Heart right ventricle (tissue), 16 donors: ENCODE measurements at regions not wholly inside any gene's neighbourhood (a gene's known extent, or its start where the extent isn't known, plus 50 kb on each side); places are given as distances from the start of the nearest gene placed in this dataset.
"Not testable (repeated sequence)": the region's sequence is repeated elsewhere in the genome, so short reads cannot be mapped to it uniquely, and the experiment has no call there.

Experiments used
- ATAC-seq, 8 donors: fragments of 200-7000 bp; cut with Tn5 transposase; one replicate each; pipeline ENCODE4 v1.9.1; 2020; ENCODE audit warnings: mild to moderate bottlenecking in 8 of 8, moderate library complexity in 8 of 8, moderate number of reproducible peaks in 1 of 8
- DNase-seq, 2 donors: peaks; one replicate each; pipeline ENCODE4 v3.0.0-alpha.2; 2020
- H3K27ac ChIP-seq, 10 donors: fragments of 200-600 bp; sonication (generic) in 2 of 10; one replicate each; pipeline versions ENCODE4 v1.5.0 to v1.8.0; 2020 to 2022; ENCODE audit warnings: mild to moderate bottlenecking in 3 of 10
- H3K27me3 ChIP-seq, 7 donors: fragments of 200-600 bp; one replicate each; pipeline ENCODE4 v1.8.0; 2021 to 2022; ENCODE audit warnings: mild to moderate bottlenecking in 2 of 7
- H3K36me3 ChIP-seq, 9 donors: fragments of 200-600 bp; sonication (generic) in 1 of 9; one replicate each; pipeline versions ENCODE4 v1.5.0 to v1.8.0; 2020 to 2022; ENCODE audit warnings: mild to moderate bottlenecking in 2 of 9
- H3K4me1 ChIP-seq, 9 donors: fragments of 200-600 bp; sonication (generic) in 1 of 9; one replicate each; pipeline versions ENCODE4 v1.5.0 to v1.8.0; 2020 to 2022; ENCODE audit warnings: mild to moderate bottlenecking in 4 of 9
- H3K4me3 ChIP-seq, 10 donors: fragments of 200-600 bp; sonication (generic) in 2 of 10; one replicate each; pipeline versions ENCODE4 v1.5.0 to v1.8.0; 2020 to 2022; ENCODE audit warnings: mild to moderate bottlenecking in 7 of 10, moderate library complexity in 2 of 10
- H3K9me3 ChIP-seq, 11 donors: fragments of 200-600 bp in 10 of 11; sonication (generic) in 2 of 11; one replicate each; pipeline versions ENCODE4 v1.5.0 to v1.8.0; 2013 to 2022; ENCODE audit warnings: mild to moderate bottlenecking in 2 of 11, control low read depth in 1 of 11, moderate library complexity in 1 of 11
- CTCF ChIP-seq, 9 donors: fragments of 200-600 bp; sonication (generic) in 2 of 9; IDR thresholded peaks; one replicate each; pipeline versions ENCODE4 v1.5.0 to v1.8.0; 2021 to 2022; ENCODE audit warnings: antibody characterized with exemption in 9 of 9, mild to moderate bottlenecking in 5 of 9, moderate library complexity in 1 of 9
- WGBS, 2 donors: extraction: QIAGEN DNeasy Blood & Tissue Kit; methylation state at CpG; one replicate each; pipeline ENCODE4 v1.1.7; 2013; ENCODE audit warnings: inconsistent platforms in 1 of 2; 5-methylcytosine and 5-hydroxymethylcytosine counted together
- intact Hi-C, 10 donors: fragments of 100-400 bp; cut with DNase I; formaldehyde crosslinking; loops; one replicate each; pipeline versions ENCODE4 v1.11.1 to v1.14.2; 2022
- donor health status: Arrhythmogenic right ventricular cardiomyopathy.
- donor health status: ischemic (EF 13 %, LVEDD 7.1; RV severe dilation, severe dysfunction).
- donor health status: healthy with polysubstance abuse.
- donor health status: DM: no; HTN: yes; CAD: no.
- donor health status: DM: no; HTN: no; CAD: no.
- donor health status: ischemic (EF 25% LVEDD 6.9; RV normal size, moderate dysfunction).
- donor health status: ischemic (EF 25% LVEDD 5.7; RV mildly dilated, moderate dysfunction).
- donor health status: healthy.
- donor health status: DM: yes; HTN: yes; CAD: no.
- donor health status: Ischemic cardiomyopathy.
- donor health status: ischemic (EF 35%, LVEDD 5.7; RV mildly dilated, moderate dysfunction).
- donor health status: nonischemic (EF 11% LVEDD 7.7; RV severe dilation, severe dysfunction).
- donor health status: DM: yes; HTN: yes; CAD: no.
- donor health status: PGD.
- donor health status: ischemic (EF 29% LVEDD 5.4; RV normal size, mild dysfunction).
- donor health status: nonischemic (EF 23%, LVEDD 6.1; RV moderate dilation, normal function).

GRCh38 chr17:37816950-37817349 is 72.1 kb upstream of the HNF1B start:
- intact Hi-C loops: loop anchor here in 4 of 10 donors (2.0 to 10.0 kb wide), 4 partner anchors 162 to 172 kb away; partner anchors contain the start of gene DDX52 (in 1 of the 4)

GRCh38 chr17:37815536-37815935 is 70.7 kb upstream of the HNF1B start:
- no peak overlapping the region for H3K4me3 ChIP-seq
- peaks cover 0 to 8% (median 0%) of the 10 kb centered on the region in 11 donors for H3K9me3 ChIP-seq
- DNase-seq (no peak), ATAC-seq (no peak)
- intact Hi-C loops: loop anchor here in 3 of 10 donors (5.0 to 10.0 kb wide), 3 partner anchors 161 to 171 kb away; partner anchors contain the start of gene DDX52 (in 1 of the 3)
- TF ChIP-seq CTCF (IDR thresholded peaks at IDR 0.05): no peak
- WGBS, 2 donors: 57 to 69% methylated on average over 4 of the region's 4 CpGs
- peaks cover 0 to 14% (median 0%) of the 10 kb centered on the region in 9 donors for H3K4me1 ChIP-seq
- H3K27me3 ChIP-seq: peaks cover 0 to 35% (median 16%) of the 10 kb centered on the region in 7 donors
- no peak overlapping the region for H3K27ac ChIP-seq
- no peaks in the 10 kb centered on the region for H3K36me3 ChIP-seq

More at GRCh38 chr17:37816950-37817349, 72.1 kb upstream of the HNF1B start:
- ATAC-seq: no peak
- Histone ChIP-seq H3K27ac (no peak overlapping the region), H3K36me3 (no peaks in the 10 kb centered on the region), H3K27me3 (peaks cover 0 to 35% (median 16%) of the 10 kb centered on the region in 7 donors), H3K4me1 (peaks cover 0 to 18% (median 0%) of the 10 kb centered on the region in 9 donors), H3K9me3 (peaks cover 0 to 4% (median 0%) of the 10 kb centered on the region in 11 donors), H3K4me3 (no peak overlapping the region)
- DNase-seq: no peak
- no peak for TF ChIP-seq CTCF (IDR thresholded peaks at IDR 0.05)
- 26 to 52% methylated on average over 2 of the region's 2 CpGs for WGBS, 2 donors

- Histone ChIP-seq H3K9me3 (peaks cover 0 to 8% (median 0%) of the 10 kb centered on the region in 11 donors), H3K4me1 (peaks cover 0 to 10% (median 0%) of the 10 kb centered on the region in 9 donors), H3K27ac (no peak overlapping the region), H3K36me3 (no peaks in the 10 kb centered on the region), H3K4me3 (no peak overlapping the region), H3K27me3 (peaks cover 0 to 33% (median 16%) of the 10 kb centered on the region in 7 donors)
- intact Hi-C loops: loop anchor here in 4 of 10 donors (5.0 to 10.0 kb wide), 4 partner anchors 159 to 536 kb away; partner anchors contain the start of gene DDX52 (in 1 of the 4)
- no peak for TF ChIP-seq CTCF (IDR thresholded peaks at IDR 0.05)
- no peak for ATAC-seq
- whole genome bisulfite sequencing, 2 donors: 32 to 36% methylated on average over 4 of the region's 4 CpGs
- no peak for DNase-seq
Observed at GRCh38 chr17:37813751-37814150, 68.9 kb upstream of the HNF1B start.

GRCh38 chr17:37808846-37809245 is 64.0 kb upstream of the HNF1B start:
- H3K36me3 ChIP-seq, ATAC-seq, H3K27ac ChIP-seq, intact Hi-C loops, H3K9me3 ChIP-seq, DNase-seq, H3K4me3 ChIP-seq, H3K4me1 ChIP-seq: not testable (repeated sequence)
- peaks cover 0 to 18% (median 10%) of the 10 kb centered on the region in 7 donors for H3K27me3 ChIP-seq
- WGBS, 2 donors: 90 to 92% methylated on average over 7 of the region's 7 CpGs
